Choroid plexus epithelial cell (primary cell): ENCODE measurements at regions not wholly inside any gene's neighbourhood (a gene's known extent, or its start where the extent isn't known, plus 50 kb on each side); places are given as distances from the start of the nearest gene placed in this dataset.

Source experiments
- DNase-seq: peaks from one replicate; pipeline ENCODE4 v3.0.0-alpha.2; 2010; ENCODE audit warnings: low read depth
- H3K4me3 ChIP-seq: 2 replicates; pipeline ENCODE4 v1.5.1; 2011; ENCODE audit warnings: low read depth, mild to moderate bottlenecking, control low read depth, low read length, moderate library complexity
- TF ChIP-seq, protein P1 (sequence below): conservative IDR thresholded peaks from 2 replicates; pipeline ENCODE4 v1.5.1; 2011; ENCODE audit warnings: low read depth, mild to moderate bottlenecking, control low read depth, inconsistent platforms, low read length, moderate library complexity

DNA sequence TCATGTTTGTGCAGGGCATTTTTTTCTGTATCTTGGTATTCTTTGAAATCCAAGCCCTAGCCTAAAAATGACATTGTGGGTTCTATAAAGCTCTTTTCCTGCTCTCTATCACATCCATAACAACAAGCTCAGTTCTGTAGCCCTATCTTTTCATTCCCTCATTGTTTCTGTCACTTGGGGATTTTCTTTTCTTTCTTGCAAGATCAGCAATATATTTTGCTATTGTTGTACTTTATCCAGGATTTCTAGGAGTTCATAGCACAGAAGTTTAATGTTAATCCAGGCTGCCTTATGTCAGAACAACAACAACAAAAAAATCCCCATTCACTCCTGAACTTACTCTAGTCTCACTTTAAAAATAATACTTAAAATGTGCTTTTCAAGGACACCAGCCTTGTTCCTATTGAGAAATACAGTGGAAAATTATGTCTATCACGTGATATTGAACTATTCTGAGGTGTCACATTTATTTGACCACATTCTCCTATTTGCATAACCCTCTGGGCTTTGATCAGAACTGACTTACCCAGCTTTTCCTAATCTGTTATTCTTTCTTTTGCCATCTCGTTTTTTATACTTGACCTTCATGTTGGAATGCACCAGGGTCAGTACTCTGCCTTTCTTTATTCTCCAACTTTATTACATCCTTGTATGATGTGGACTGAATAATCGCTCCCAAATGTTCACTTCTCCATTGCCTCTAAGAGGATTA lies 112.8 kb downstream of the MAGEB5 start:
- TF ChIP-seq, protein P1, sequence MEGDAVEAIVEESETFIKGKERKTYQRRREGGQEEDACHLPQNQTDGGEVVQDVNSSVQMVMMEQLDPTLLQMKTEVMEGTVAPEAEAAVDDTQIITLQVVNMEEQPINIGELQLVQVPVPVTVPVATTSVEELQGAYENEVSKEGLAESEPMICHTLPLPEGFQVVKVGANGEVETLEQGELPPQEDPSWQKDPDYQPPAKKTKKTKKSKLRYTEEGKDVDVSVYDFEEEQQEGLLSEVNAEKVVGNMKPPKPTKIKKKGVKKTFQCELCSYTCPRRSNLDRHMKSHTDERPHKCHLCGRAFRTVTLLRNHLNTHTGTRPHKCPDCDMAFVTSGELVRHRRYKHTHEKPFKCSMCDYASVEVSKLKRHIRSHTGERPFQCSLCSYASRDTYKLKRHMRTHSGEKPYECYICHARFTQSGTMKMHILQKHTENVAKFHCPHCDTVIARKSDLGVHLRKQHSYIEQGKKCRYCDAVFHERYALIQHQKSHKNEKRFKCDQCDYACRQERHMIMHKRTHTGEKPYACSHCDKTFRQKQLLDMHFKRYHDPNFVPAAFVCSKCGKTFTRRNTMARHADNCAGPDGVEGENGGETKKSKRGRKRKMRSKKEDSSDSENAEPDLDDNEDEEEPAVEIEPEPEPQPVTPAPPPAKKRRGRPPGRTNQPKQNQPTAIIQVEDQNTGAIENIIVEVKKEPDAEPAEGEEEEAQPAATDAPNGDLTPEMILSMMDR = no peak
- peak; percentile 0 for DNase-seq
- no peak overlapping the region for H3K4me3 ChIP-seq

DNA sequence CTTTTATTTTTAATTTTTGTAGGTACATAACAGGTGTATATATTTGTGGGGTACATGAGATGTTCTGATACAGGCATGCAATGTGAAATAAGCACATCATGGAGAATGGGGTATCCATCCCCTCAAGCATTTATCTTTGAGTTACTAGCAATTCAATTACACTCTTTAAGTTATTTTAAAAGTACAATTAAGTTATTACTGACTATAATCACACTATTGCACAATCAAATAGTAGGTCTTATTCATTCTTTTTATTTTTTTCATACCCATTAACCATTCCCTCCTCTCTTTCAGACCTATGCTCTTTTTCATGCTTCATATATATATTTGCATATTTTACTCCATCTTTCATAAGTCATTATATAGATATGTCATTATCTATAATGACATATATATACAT lies 93.3 kb downstream of the MAGEB5 start:
- TF ChIP-seq, protein P1 = no peak
- no peak overlapping the region for H3K4me3 ChIP-seq
- DNase-seq = no peak

DNA sequence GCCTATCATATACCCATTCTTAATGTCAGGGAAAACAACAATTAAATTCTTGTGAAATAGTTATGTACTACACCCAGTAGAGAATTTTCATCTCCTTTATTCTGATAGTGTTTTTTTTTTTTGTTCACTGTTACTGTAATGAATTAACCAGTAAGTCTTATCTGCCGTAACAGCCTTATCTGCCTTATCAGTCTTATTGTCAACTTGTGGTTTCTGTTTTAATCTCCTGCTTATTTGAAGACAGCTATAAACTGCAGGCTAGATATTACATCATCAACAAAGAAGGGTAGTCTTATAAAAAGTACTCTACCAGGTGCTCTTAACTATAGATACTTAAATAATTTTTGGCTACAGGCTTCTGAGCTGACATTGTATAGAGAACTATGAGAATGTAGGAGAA lies 79.5 kb downstream of the MAGEB5 start:
- TF ChIP-seq, protein P1 = no peak
- DNase-seq = peak; percentile 16
- H3K4me3 ChIP-seq = no peak overlapping the region

DNA sequence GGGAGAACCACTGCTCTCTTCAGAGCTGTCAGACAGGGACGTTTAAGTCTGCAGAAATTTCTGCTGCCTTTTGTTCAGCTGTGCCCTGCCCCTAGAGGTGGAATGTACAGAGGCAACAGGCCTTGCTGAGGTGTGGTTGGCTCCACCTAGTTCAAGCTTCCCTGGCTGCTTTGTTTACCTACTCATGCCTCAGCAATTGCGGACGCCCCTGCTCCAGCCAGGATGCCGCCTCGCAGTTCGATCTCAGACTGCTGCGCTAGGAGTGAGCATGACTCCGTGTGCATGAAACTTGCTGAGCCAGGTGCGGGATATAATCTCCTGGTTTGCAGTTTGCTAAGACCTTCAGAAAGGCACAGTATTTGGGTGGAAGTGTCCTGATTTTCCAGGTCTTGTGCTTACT lies 70.9 kb downstream of the MAGEB5 start:
- TF ChIP-seq, protein P1 = no peak
- no peak for DNase-seq
- H3K4me3 ChIP-seq = no peak overlapping the region
